HUES6 (cell line): ENCODE measurements at regions not wholly inside any gene's neighbourhood (a gene's known extent, or its start where the extent isn't known, plus 50 kb on each side); places are given as distances from the start of the nearest gene placed in this dataset.
"Not testable (repeated sequence)": the region's sequence is repeated elsewhere in the genome, so short reads cannot be mapped to it uniquely, and the experiment has no call there.

Experiments
- H3K27ac ChIP-seq: 2 replicates; pipeline ENCODE4 v1.7.0; 2013; ENCODE audit warnings: low read depth, mild to moderate bottlenecking, low read length, inconsistent platforms
- H3K27me3 ChIP-seq: 2 replicates; pipeline ENCODE4 v1.6.1; 2013; ENCODE audit warnings: low read length; ENCODE audit not compliant: control insufficient read depth, insufficient read depth
- H3K36me3 ChIP-seq: 2 replicates; pipeline ENCODE4 v1.6.1; 2013; ENCODE audit warnings: low read length; ENCODE audit not compliant: control insufficient read depth, insufficient read depth
- H3K4me1 ChIP-seq: 2 replicates; pipeline ENCODE4 v1.6.1; 2013; ENCODE audit warnings: low read length; ENCODE audit not compliant: control insufficient read depth, insufficient read depth
- H3K4me3 ChIP-seq: 2 replicates; pipeline ENCODE4 v1.5.1; 2013; ENCODE audit warnings: low read depth, low read length
- H3K9ac ChIP-seq: one replicate; pipeline ENCODE4 v1.6.1; 2013; ENCODE audit warnings: mild to moderate bottlenecking, low read length
- H3K9me3 ChIP-seq: 2 replicates; pipeline ENCODE4 v1.6.1; 2013; ENCODE audit warnings: low read depth, low read length; ENCODE audit not compliant: control insufficient read depth, insufficient read depth

- Histone ChIP-seq H3K9me3 (no peaks in the 10 kb centered on the region), H3K4me1 (no peaks in the 10 kb centered on the region), H3K36me3 (no peaks in the 10 kb centered on the region), H3K27me3 (peaks cover 95% of the 10 kb centered on the region), H3K9ac (no peak overlapping the region), H3K27ac (no peak overlapping the region), H3K4me3 (no peak overlapping the region)
Observed at GRCh38 chr22:22697377-22698117, 53.1 kb downstream of the GGTLC2 start.

GRCh38 chr22:22698263-22698750 lies 53.9 kb downstream of the GGTLC2 start:
- H3K4me1 ChIP-seq = no peaks in the 10 kb centered on the region
- no peak overlapping the region for H3K4me3 ChIP-seq
- H3K9me3 ChIP-seq = no peaks in the 10 kb centered on the region
- H3K27ac ChIP-seq = no peak overlapping the region
- H3K27me3 ChIP-seq = peaks cover 95% of the 10 kb centered on the region
- no peaks in the 10 kb centered on the region for H3K36me3 ChIP-seq
- H3K9ac ChIP-seq = no peak overlapping the region

- no peaks in the 10 kb centered on the region for H3K4me1 ChIP-seq
- no peak overlapping the region for H3K9ac ChIP-seq
- H3K4me3 ChIP-seq = no peak overlapping the region
- no peaks in the 10 kb centered on the region for H3K9me3 ChIP-seq
- H3K27me3 ChIP-seq = peaks cover 95% of the 10 kb centered on the region
- H3K27ac ChIP-seq = no peak overlapping the region
- H3K36me3 ChIP-seq = no peaks in the 10 kb centered on the region
Observed at GRCh38 chr22:22700631-22701030, 56.2 kb downstream of the GGTLC2 start.

GRCh38 chr22:22701557-22701956 lies 57.1 kb downstream of the GGTLC2 start:
- H3K9me3 ChIP-seq, H3K36me3 ChIP-seq, H3K4me3 ChIP-seq, H3K9ac ChIP-seq, H3K27ac ChIP-seq, H3K4me1 ChIP-seq: not testable (repeated sequence)
- peaks cover 96% of the 10 kb centered on the region for H3K27me3 ChIP-seq

GRCh38 chr22:22702237-22703202 lies 58.1 kb downstream of the GGTLC2 start:
- Histone ChIP-seq H3K4me1 (no peaks in the 10 kb centered on the region), H3K9ac (no peak overlapping the region), H3K4me3 (no peak overlapping the region), H3K27ac (no peak overlapping the region), H3K36me3 (no peaks in the 10 kb centered on the region), H3K9me3 (no peaks in the 10 kb centered on the region), H3K27me3 (peaks cover 96% of the 10 kb centered on the region)

- H3K4me3 ChIP-seq = no peak overlapping the region
- no peak overlapping the region for H3K27ac ChIP-seq
- H3K9ac ChIP-seq = no peak overlapping the region
- H3K27me3 ChIP-seq = peaks cover 96% of the 10 kb centered on the region
- H3K9me3 ChIP-seq = no peaks in the 10 kb centered on the region
- no peaks in the 10 kb centered on the region for H3K36me3 ChIP-seq
- H3K4me1 ChIP-seq = no peaks in the 10 kb centered on the region
Observed at GRCh38 chr22:22703203-22703570, 58.8 kb downstream of the GGTLC2 start.

GRCh38 chr22:22703715-22704114 lies 59.3 kb downstream of the GGTLC2 start:
- Histone ChIP-seq H3K4me3 (no peak overlapping the region), H3K4me1 (no peaks in the 10 kb centered on the region), H3K9ac (no peak overlapping the region), H3K27me3 (peaks cover 96% of the 10 kb centered on the region), H3K9me3 (no peaks in the 10 kb centered on the region), H3K36me3 (no peaks in the 10 kb centered on the region), H3K27ac (no peak overlapping the region)

- H3K4me1 ChIP-seq = no peaks in the 10 kb centered on the region
- no peak overlapping the region for H3K27ac ChIP-seq
- H3K27me3 ChIP-seq = peaks cover 97% of the 10 kb centered on the region
- no peak overlapping the region for H3K4me3 ChIP-seq
- no peak overlapping the region for H3K9ac ChIP-seq
- no peaks in the 10 kb centered on the region for H3K9me3 ChIP-seq
- H3K36me3 ChIP-seq = no peaks in the 10 kb centered on the region
Observed at GRCh38 chr22:22704156-22704946, 59.9 kb downstream of the GGTLC2 start.

- Histone ChIP-seq H3K9me3 (no peaks in the 10 kb centered on the region), H3K27me3 (peaks cover 97% of the 10 kb centered on the region), H3K36me3 (no peaks in the 10 kb centered on the region), H3K27ac (no peak overlapping the region), H3K4me3 (no peak overlapping the region), H3K9ac (no peak overlapping the region), H3K4me1 (no peaks in the 10 kb centered on the region)
Observed at GRCh38 chr22:22705328-22706100, 61.1 kb downstream of the GGTLC2 start.

GRCh38 chr22:22706253-22706915 lies 62.0 kb downstream of the GGTLC2 start:
- Histone ChIP-seq H3K9ac (no peak overlapping the region), H3K4me3 (no peak overlapping the region), H3K4me1 (no peaks in the 10 kb centered on the region), H3K9me3 (no peaks in the 10 kb centered on the region), H3K36me3 (no peaks in the 10 kb centered on the region), H3K27ac (no peak overlapping the region), H3K27me3 (peaks cover 92% of the 10 kb centered on the region)
